GM18861 (cell line): ENCODE measurements at regions not wholly inside any gene's neighbourhood (a gene's known extent, or its start where the extent isn't known, plus 50 kb on each side); places are given as distances from the start of the nearest gene placed in this dataset.

Source experiments
- ATAC-seq: cut with Tn5 transposase; IDR thresholded peaks from one replicate; pipeline ENCODE4 v1.9.1; 2021; ENCODE audit not compliant: unreplicated experiment

DNA sequence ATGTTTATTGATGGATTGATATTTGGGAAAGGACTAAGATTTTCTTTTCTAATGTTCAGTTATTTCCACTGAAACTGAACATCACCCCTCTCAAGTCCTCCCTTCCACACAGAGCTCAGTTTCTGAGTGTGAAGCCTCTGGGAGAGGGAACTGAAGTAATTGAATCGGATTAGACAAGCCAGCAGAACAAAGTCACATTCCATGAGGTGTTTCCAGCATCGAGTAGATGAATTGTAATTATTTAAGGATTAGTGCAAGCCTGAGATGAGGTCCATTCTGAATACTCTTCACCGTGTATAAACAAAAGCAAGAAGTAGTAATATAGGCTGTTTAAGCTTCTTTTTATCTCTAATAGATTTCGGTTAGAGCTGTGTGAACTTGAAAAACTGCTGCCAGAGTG lies 2060.5 kb downstream of the MAT2B start:
- no peak for ATAC-seq

DNA sequence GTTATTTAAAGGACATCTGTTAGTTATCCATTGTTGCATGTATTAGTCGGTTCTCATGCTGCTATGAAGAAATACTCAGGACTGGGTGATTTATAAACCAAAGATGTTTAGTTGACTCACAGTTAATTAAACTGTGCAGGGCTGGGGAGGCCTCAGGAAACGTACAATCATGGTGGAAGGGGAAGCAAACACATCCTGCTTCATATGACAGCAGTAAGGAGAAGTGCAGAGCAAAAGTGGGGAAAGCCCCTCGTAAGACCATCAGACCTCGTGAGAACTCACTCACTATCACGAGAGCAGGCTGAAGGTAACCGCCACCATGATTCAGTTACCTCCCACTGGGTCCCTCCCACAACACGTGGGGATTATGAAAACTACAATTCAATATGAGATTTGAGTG lies 2064.1 kb downstream of the MAT2B start:
- ATAC-seq, result no peak

DNA sequence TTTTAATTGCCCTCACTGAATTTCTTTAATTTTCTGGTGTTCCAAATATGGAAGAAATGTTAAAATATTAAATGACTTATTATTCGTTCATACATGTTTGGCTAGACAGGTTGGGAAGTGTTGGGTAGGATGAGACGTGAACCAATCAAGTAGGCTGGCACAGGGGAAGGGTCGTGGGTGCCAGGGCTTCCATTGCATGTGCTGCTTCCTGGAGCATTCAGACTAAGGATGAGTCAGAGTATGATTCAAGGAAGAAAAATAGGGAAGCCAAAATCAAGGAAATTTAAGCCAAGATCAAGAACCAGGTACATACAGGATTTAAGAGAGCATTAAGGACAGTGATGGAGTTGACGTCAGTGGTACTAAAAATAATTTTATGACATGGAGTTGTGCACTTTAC lies 2068.0 kb downstream of the MAT2B start:
- ATAC-seq, result no peak

DNA sequence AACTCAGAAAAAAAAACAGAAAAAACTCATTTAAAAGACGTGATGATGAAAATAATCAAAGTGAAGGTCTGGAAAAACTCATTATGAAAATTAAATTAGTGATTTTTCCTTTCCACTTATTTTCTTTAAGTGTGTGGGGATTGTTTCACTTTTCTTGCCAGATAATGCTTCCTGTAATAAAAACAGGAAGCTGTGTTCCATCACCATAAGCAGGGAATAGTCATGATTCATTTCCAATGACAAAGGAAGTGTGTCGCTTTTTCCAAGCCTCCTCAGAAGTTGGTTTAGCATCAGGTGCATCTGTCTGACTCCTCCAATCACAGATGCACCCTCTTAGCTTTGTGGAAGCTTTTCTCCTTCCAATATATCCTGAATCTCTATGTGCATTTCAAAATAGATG lies 2068.7 kb downstream of the MAT2B start:
- no peak for ATAC-seq

DNA sequence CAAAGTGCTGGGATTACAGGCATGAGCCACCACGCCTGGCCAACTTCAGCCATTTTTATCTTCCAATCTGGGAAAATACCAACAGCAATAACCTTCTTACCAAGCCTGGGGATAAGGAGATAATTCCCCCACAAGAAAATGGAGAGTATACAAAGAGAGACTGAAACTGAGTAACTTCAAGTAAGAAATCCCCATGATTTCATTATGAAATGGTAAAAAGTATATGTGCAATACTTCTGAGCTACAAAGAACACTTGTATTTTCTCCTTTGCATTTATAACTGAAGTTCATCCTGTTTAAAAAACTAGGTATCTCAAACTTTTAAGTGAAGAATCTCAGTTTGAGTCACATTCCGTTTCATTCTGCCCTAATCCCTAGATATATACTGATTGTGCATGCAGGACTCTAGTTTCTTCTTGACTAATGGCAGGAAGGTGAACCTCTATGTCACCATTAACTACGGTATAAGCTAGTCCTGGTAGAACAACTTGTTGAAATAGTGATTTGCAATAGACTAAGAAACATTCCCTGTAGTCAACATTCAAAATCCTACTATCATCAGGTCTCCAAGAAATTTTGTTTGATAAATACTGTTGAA lies 2071.4 kb downstream of the MAT2B start:
- ATAC-seq, result no peak

DNA sequence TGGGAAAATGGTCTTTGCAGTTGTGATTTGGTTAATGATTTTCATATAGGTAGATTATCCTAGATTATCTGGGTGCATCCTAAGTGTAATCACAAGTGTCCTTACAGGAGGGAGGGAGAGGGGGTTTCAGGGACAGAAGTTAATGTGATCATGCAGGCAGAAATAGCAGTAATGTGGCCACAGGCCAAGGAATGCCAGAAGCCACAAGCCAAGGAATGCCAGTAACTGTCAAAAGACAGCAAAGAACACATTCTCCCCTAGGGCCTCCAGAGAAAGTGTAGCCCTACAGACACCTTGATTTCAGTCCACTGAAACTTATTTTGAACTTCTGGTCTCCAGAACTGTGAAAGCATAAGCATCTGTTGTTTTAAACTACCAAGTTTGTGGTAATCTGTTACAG lies 2074.5 kb downstream of the MAT2B start:
- no peak for ATAC-seq

DNA sequence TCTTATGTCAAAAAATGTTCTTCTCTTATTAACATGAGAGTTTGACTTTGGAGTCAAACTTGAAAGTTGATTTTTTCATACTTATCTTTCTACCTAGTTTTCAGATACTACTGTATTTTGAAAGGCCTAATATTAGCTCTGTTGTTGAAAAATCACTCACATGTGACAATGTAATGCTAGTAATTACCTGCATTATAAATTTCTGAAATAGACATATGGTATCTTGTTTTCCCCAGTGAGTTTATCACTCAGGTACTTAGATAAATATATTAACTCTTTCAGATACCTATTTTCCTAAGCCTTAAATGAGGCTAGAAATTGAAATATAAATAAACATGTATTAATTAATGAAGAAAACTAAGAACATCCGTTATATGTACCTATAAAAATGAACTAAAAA lies 2089.3 kb downstream of the MAT2B start:
- ATAC-seq, result no peak

DNA sequence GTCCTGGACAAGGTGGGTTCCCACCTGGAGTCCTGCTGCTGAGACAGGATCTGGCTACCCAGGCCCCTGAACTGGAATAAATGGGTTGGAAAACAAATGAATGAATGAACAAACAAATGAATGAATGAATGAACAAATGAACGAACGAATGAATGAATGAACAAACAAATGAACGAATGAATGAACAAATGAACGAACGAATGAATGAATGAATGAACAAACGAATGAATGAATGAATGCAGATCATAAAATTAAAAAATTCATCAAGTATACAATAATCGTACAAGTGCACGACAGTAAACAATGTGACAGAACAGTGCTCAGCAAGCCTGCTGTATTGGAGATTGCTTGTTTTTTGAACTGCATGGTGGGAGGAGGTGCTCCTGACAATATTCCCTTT lies 2097.1 kb downstream of the MAT2B start:
- no peak for ATAC-seq

DNA sequence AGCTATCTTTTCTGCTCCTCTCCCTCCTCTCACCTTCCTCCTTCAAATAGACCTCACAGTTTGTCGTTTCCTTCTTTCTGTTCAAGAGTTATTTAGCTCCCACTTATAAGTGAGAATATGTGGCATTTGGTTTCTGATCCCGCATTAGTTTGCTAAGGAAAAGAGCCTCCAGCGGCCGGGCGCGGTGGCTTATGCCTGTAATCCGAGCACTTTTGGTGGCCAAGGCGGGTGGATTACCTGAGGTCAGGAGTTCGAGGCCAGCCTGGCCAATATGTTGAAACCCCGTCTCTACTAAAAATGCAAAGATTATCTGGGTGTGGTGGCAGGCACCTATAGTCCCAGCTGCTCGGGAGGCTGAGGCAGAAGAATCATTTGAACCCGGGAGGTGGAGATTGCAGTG lies 2101.6 kb downstream of the MAT2B start:
- no peak for ATAC-seq

DNA sequence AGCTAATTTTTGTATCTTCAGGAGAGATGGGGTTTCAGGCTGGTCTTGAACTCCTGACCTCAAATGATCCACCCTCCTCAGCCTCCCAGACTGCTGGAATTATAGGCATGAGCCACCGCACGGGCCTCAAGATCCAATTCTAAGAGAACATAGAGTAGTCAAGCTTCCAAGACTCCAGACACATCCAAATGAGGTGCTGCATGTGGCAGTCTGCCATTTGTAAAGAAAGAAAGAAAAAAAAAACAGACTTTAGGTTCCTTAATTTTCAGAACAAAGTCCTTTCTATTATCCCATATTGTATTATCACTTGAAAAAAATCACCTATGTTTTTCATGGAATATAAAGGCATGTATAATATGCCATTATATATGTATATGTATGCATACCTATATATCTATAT lies 2104.5 kb downstream of the MAT2B start:
- ATAC-seq, result no peak

DNA sequence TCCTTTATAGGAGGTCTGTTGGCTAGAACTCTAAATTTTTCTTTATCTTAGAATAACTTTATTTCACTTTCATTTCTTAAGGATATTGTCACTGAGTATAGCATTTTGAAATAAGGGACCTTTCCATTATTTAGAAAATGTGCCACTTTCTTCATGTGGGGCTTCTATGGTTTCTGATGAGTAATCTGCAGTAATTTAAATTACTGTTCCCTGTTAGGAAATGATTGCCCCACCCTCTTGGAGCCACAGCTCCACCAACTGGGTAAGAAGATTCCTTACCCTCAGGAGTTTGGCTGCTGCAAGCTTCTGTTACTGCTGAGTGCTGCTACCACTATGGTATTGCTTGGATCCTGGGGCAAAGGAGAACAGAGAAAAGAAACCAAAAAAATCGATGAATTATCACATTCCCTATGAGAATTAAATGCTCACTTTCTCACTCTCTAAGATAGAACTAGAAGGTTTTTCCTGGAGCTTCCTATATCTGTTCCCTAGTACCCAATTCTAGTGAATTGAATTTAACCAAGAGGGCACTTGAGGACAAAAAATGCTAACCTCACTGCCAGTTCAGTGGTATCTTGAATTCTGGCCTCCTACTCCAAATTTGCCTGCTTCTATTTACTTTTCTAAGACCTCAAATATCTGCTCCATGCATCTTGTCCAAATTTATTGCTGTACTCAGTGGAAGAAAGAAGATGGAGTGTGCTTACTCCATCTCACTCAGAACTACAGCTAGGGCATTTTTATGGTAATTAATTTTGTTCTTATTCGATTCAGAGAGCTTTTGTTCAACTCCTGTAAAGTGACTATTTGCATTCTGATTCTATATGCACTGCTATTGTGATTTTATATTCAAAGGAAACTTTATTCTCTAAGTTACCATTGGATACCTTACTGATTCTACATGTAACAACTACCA lies 2111.3 kb downstream of the MAT2B start:
- no peak for ATAC-seq

DNA sequence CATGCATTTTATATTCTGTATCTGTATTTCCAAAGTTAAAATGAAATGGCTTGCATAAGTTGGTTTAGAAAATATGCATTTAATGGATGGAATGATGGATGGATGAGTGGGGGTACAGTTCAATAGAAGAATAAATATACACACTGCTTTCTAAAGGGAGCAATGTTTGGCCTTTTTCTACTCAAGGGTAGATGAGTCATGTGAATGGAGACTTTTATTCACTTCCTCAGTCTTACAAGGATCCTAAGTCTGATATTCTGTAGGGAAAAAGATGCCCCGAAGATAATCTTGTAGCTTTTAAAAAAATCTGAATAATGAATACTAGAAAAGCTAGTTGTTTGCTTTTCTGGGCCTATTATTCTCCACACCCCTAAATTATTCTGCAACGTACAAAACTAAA lies 2112.1 kb downstream of the MAT2B start:
- no peak for ATAC-seq

DNA sequence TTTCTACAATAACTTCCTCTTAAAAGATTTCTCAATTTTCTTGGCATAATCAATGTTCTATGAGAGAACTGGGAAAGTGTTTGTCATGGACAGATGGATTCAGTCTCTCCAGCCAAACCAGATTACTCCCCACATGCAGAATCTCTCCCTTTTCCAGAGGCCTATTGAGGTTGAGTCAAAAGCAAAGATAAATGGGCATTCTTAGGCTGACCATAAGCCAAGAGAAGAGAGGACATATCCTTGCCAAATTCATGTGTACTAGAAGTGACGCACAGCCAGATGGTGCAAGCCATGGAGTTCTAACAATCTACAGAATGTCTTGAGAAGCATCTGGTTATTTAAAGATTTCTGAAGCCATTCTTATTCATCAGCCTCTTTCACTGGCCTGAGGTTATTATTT lies 2115.0 kb downstream of the MAT2B start:
- ATAC-seq, result no peak

DNA sequence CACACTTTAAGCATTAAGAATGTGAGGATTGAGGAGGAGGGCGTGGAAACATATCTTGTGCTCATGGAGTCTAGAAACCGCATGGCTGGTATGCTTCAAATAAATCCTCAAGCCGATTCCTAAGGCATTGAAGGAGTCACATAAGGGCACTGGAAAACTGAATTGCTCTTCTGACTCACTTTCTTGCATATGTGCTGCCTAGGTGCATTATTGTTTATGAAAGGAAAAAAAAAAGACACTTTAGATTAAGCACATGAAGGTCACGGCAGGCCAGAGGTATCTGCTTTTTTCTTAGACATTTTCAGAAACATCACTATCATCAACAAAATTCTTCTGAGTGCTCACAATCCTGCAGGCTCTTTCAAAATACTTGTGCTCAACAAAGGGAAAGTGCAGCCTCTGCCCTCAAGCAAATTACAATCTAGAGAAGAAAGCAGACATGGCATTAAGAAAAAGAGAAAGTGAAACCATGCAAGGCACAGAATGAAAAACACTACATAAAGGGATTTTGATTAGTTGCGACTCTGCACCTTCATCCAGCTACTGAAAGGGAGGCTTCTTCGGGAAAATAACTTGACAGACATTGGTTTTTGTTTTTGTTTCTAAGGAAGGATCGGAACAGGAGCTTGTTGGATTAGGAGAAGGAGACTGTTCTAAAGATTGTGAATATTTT lies 2117.6 kb downstream of the MAT2B start:
- no peak for ATAC-seq

DNA sequence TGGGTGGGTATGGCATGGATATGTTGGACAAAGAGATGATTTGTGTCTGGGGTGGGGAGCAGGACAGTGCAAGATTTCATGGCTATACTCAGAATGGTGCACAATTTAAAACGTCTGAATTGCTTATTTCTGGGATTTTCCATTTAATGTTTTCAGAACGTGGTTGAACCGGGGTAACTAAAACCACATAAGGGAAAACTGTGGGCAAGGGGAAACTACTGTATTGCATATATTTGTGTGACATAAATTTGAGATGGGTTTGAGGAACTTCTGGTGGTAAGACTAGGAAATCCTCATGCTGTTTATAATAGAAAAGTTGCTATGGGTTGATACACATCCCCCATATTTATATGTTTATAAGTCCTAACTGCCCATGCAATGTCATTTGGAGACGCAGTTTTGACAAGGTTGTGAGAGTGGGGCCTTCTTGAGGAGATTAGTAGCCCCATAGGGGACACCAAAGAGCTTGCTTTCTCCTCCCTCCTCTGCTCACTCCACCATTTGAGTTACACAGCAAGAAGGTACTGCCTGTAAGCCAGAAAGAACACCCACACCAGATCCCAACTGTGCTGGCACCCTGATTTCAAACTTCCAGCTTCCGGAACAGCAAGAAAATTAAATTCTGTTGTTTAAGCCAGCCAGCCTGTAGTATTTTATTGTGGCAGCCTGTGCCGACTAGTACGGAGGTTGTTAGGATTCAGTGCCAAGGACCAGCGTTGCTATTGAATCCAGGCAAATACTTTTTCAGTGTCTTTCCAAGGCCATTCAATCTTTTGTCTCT lies 2118.9 kb downstream of the MAT2B start:
- ATAC-seq, result no peak

DNA sequence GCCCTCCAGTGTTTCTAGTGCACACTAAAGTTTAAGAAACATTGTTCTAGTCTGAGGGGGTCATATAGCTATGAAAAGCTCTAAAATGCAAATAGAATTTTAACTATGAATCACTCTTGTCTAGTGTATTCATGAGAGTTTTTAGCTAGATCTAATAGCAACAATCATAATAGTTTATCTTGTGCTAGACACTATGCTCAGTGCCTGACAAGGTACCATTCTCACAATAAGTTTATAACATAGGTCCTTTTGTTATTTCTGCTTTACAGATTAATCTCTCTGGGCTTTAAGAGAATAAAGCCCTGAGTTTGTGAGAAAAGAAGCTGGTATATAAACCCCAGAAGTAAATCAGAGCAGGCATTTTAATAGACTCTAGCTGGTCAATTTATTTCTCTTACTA lies 2120.7 kb downstream of the MAT2B start:
- no peak for ATAC-seq

DNA sequence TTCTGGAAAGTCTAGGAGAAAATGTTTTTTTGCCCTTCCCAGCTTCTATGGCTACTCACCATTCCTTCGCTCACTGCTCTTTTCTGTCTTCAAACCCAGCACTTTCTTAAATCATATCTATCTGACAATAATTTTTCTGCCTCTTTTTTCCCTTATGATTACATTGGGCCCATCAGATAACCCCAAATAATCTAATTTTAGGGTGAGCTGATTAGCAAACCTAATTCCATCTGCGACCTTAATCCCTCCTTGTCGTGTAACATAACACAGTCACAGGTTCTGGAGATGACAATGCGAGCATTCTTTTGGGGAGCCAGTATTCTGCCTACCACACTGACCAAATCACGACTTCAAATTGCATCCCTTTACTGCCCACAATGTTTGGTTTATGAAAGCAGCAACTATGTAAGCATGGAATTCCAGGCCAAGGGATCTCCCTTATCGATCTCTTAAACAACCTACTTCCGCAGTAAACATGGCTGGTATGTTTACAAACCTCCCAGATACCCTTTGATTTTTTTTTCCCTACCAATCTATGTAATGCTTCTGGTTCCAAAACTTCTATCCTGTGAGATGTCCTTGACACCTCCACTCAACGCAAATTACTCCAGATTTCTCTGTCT lies 2122.2 kb downstream of the MAT2B start:
- ATAC-seq, result no peak

DNA sequence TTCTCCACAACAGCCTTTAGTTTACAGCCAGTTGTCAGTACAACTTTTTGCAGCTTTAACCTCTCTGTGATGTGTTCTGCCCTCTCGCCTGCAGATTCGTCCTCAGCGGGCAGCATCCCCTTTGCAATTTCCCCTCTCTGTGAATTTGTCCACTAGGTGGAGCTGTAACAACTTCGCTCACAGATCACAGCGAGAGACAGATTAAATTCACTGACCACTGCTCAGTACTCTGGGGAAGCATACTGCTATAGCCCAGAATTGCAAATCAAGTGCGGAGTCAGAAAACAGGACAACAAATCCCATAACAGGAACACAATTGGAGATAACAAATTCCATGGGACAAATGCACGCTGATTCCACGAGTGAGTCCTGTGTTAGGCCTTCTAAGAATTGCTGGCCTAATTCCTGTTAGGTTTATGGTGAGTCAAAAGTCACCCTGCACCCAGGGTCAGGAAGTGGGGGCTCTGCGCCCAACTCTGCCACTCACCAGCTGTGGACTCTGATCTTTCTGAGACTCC lies 2124.9 kb downstream of the MAT2B start:
- ATAC-seq, result peak; percentile 83

DNA sequence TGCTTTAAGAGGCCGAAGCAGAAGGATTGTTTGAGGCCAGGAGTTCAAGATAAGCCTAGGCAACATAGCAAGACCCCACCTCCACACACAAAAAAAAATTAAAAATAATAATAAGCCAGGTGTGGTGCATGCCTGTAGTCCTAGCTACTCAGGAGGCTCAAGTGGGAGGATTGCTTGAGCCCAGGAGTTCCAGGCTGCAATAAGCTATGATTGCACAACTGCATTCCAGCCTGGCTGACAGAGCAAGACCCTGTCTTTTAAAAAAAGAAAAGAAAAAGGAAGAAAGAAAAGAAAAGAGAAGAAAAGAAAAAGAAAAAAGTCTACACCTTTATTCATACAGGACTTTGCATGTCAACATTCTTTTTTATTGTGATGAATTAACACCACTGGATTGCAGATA lies 2125.8 kb downstream of the MAT2B start:
- no peak for ATAC-seq

DNA sequence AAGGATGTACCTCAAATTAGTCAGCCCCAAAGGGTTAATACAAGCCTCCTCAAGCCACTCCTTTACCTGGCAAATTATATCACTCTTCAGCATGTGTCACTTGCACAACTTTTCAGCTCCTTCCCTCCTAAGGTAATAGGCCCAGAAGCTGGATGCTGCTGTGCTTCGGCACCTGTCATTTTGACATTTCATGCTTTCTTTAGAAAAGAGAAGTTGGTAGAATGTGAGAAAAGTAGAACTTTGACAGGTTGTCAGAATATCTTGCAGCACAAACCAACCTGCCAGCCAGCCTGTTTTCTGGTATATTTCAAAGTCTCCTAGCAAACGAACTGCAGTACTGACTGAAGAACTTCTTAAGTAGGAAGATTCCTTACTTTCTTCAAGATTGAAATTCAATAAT lies 2136.9 kb downstream of the MAT2B start:
- ATAC-seq, result no peak
